ENCODE measurements at regions not wholly inside any gene's neighbourhood (a gene's known extent, or its start where the extent isn't known, plus 50 kb on each side); places are given as distances from the start of the nearest gene placed in this dataset.
"Not testable (repeated sequence)": the region's sequence is repeated elsewhere in the genome, so short reads cannot be mapped to it uniquely, and the experiment has no call there.

DNA sequence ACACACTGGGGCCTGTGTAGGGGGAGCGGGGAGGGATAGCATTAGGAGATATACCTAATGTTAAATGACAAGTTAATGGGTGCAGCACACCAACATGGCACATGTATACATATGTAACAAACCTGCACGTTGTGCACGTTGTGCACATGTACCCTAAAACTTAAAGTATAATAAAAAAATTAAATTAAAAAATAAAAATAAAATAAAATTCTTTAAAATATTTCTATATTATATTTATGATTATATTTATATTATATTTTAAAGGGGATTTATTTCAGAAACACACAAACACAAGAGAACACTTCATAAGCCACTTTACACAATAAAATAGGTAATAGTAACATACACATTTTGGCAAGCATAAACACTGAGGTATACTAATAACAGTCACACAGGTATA is 309.8 kb downstream of the LTN1 start:
- H3K27me3 ChIP-seq (replicated peaks in 1 of 4; ENCODE audit: control extremely low read depth in 1 of 4, control insufficient read depth in 3 of 4, insufficient read depth in 4 of 4, low read length in 3 of 4); DNase-seq; H3K27ac Mint-ChIP-seq; H3K4me1 ChIP-seq (ENCODE audit: control insufficient read depth in 2 of 2, insufficient read depth in 2 of 2, low read length in 2 of 2); H3K27me3 Mint-ChIP-seq; POLR2A ChIA-PET; CTCF ChIA-PET; H3K9me3 ChIP-seq (ENCODE audit: control extremely low read depth in 1 of 3, control insufficient read depth in 2 of 3, insufficient read depth in 1 of 3, low read length in 2 of 3); H3K36me3 ChIP-seq (replicated peaks in 1 of 2; ENCODE audit: control extremely low read depth in 1 of 2, control insufficient read depth in 1 of 2, extremely low read depth in 1 of 2, insufficient read depth in 2 of 2, low read length in 1 of 2); H3K4me3 ChIP-seq (ENCODE audit: control extremely low read depth in 1 of 5, extremely low read depth in 1 of 5, insufficient read depth in 1 of 5, low read depth in 2 of 5, low read length in 4 of 5); H3K4me1 Mint-ChIP-seq; H4K20me1 ChIP-seq (ENCODE audit: control insufficient read depth, insufficient read depth, low read length, poor library complexity, severe bottlenecking); H3K4me2 ChIP-seq (replicated peaks; ENCODE audit: low read depth, low read length, poor library complexity, severe bottlenecking); H3K9ac ChIP-seq (ENCODE audit: low read length); H3K9me3 Mint-ChIP-seq (ENCODE audit: insufficient read depth); intact Hi-C loops (cut with micrococcal nuclease); H2AFZ ChIP-seq (ENCODE audit: insufficient read depth, low read depth, low read length, poor library complexity, severe bottlenecking); H3K4me3 Mint-ChIP-seq; H3K79me2 ChIP-seq (ENCODE audit: control insufficient read depth, insufficient read depth, low read length); H3K27ac ChIP-seq (ENCODE audit: low read length in 2 of 2); ATAC-seq (ENCODE audit: low read depth): not testable (repeated sequence)
- WGBS (ENCODE audit: insufficient coverage), result no CpG with 5 or more reads among the region's 3 CpGs

DNA sequence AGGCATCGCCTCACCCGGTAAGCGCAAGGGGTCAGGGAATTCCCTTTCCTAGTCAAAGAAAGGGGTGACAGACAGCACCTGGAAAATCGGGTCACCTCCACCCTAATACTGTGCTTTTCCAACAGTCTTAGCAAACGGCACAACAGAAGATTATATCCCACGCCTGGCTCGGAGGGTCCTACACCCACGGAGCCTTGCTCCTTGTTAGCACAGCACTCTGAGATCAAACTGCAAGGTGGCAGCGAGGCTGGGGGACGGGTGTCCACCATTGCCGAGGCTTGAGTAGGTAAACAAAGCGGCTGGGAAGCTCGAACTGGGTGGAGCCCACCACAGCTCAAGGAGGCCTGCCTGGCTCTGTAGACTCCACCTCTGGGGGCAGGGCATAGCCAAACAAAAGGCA is 315.6 kb downstream of the LTN1 start:
- intact Hi-C loops (cut with micrococcal nuclease); H4K20me1 ChIP-seq (ENCODE audit: control insufficient read depth, insufficient read depth, low read length, poor library complexity, severe bottlenecking); POLR2A ChIA-PET; H2AFZ ChIP-seq (ENCODE audit: insufficient read depth, low read depth, low read length, poor library complexity, severe bottlenecking); H3K27me3 ChIP-seq (replicated peaks in 1 of 4; ENCODE audit: control extremely low read depth in 1 of 4, control insufficient read depth in 3 of 4, insufficient read depth in 4 of 4, low read length in 3 of 4); DNase-seq; H3K9ac ChIP-seq (ENCODE audit: low read length); ATAC-seq (ENCODE audit: low read depth); H3K79me2 ChIP-seq (ENCODE audit: control insufficient read depth, insufficient read depth, low read length); H3K27ac ChIP-seq (ENCODE audit: low read length in 2 of 2); H3K4me2 ChIP-seq (replicated peaks; ENCODE audit: low read depth, low read length, poor library complexity, severe bottlenecking); H3K4me3 Mint-ChIP-seq; H3K27ac Mint-ChIP-seq; H3K36me3 ChIP-seq (replicated peaks in 1 of 2; ENCODE audit: control extremely low read depth in 1 of 2, control insufficient read depth in 1 of 2, extremely low read depth in 1 of 2, insufficient read depth in 2 of 2, low read length in 1 of 2); H3K4me1 Mint-ChIP-seq; H3K27me3 Mint-ChIP-seq; H3K4me3 ChIP-seq (ENCODE audit: control extremely low read depth in 1 of 5, extremely low read depth in 1 of 5, insufficient read depth in 1 of 5, low read depth in 2 of 5, low read length in 4 of 5); H3K9me3 Mint-ChIP-seq (ENCODE audit: insufficient read depth); H3K4me1 ChIP-seq (ENCODE audit: control insufficient read depth in 2 of 2, insufficient read depth in 2 of 2, low read length in 2 of 2): not testable (repeated sequence)
- CTCF ChIA-PET, result interaction anchor here (1.0 kb wide), 1 partner anchor 68 kb away, joined by 3 read pairs; no protein-coding TSS in a partner anchor
- WGBS (ENCODE audit: insufficient coverage), result 92% methylated on average over 12 of the region's 13 CpGs
- peaks cover 0 to 10% (median 0%) of the 10 kb centered on the region in 3 donors for H3K9me3 ChIP-seq (ENCODE audit: control extremely low read depth in 1 of 3, control insufficient read depth in 2 of 3, insufficient read depth in 1 of 3, low read length in 2 of 3)
